Ectodermal cell (in vitro differentiated cells): ENCODE measurements at regions not wholly inside any gene's neighbourhood (a gene's known extent, or its start where the extent isn't known, plus 50 kb on each side); places are given as distances from the start of the nearest gene placed in this dataset.

Experiments used
- H3K27ac ChIP-seq: 2 replicates; pipeline ENCODE4 v1.7.0; 2013; ENCODE audit warnings: mild to moderate bottlenecking, low read depth, low read length; ENCODE audit not compliant: insufficient read depth, poor library complexity, severe bottlenecking
- H3K27me3 ChIP-seq: 2 replicates; pipeline ENCODE4 v1.7.0; 2013; ENCODE audit warnings: mild to moderate bottlenecking, low read length; ENCODE audit not compliant: insufficient read depth, control insufficient read depth, poor library complexity, severe bottlenecking
- H3K36me3 ChIP-seq: one replicate; pipeline ENCODE4 v1.7.0; 2013; ENCODE audit warnings: low read length; ENCODE audit not compliant: control insufficient read depth, insufficient read depth
- H3K4me1 ChIP-seq: one replicate; pipeline ENCODE4 v1.7.0; 2013; ENCODE audit warnings: low read length; ENCODE audit not compliant: control insufficient read depth, insufficient read depth
- H3K4me3 ChIP-seq: 2 replicates; pipeline ENCODE4 v1.7.0; 2013; ENCODE audit warnings: low read depth, low read length, control low read depth; ENCODE audit not compliant: insufficient read depth
- H3K9me3 ChIP-seq: 2 replicates; pipeline ENCODE4 v1.7.0; 2013; ENCODE audit warnings: mild to moderate bottlenecking, low read length, moderate library complexity; ENCODE audit not compliant: control insufficient read depth
- WGBS, 2 experiments: methylation state at CpG; one replicate each; pipeline ENCODE4 v1.1.7; 2013; ENCODE audit warnings: missing lambda C conversion rate in 2 of 2; 5-methylcytosine and 5-hydroxymethylcytosine counted together

DNA sequence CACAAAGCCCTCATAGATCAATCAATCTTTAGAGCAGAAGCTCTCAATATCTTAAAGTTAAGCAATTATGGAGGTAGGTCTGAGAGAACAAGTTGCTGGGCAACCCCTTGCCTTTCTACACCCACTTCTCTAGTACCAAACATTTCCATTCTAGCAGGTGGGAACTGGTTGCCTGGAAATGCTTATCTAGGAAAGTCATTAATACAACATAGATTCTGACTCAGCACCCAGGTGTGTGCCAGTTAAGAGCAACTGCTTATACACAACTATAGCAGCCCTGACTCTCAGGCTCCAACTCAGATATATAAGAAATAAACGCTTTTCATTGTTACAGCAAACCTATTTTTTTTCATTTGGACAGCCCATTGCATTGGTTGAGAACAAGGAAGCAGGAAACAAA lies 237.7 kb downstream of the IRS1 start:
- H3K27ac ChIP-seq = no peak overlapping the region
- 88 to 93% methylated on average over 1 of the region's 1 CpG for WGBS, 2 experiments
- H3K9me3 ChIP-seq = no peaks in the 10 kb centered on the region
- no peak overlapping the region for H3K4me3 ChIP-seq
- no peaks in the 10 kb centered on the region for H3K4me1 ChIP-seq
- no peaks in the 10 kb centered on the region for H3K27me3 ChIP-seq
- no peaks in the 10 kb centered on the region for H3K36me3 ChIP-seq

DNA sequence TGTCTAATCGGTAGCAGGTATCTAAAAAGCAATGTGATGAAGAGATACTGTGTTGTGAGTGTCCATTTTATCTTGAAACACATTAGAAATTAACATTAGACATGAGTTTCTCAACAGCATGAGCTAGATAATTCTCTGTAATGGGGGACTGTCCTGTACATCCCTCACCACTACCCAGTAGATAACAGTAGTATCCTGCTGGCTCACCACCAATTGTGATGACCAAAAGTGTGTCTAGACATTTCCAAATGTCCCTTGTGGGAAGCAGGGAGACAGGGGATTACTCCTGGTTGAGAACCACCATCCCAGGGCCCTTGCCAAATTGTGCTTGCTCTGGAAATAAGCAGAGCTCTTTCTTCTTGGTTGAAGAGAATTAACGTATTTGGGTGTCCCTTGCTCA lies 239.3 kb downstream of the IRS1 start:
- H3K27me3 ChIP-seq = no peaks in the 10 kb centered on the region
- WGBS, 2 experiments = 93% methylated on average over 2 of the region's 2 CpGs
- H3K9me3 ChIP-seq = no peaks in the 10 kb centered on the region
- H3K27ac ChIP-seq = no peak overlapping the region
- no peaks in the 10 kb centered on the region for H3K4me1 ChIP-seq
- H3K4me3 ChIP-seq = no peak overlapping the region
- no peaks in the 10 kb centered on the region for H3K36me3 ChIP-seq

DNA sequence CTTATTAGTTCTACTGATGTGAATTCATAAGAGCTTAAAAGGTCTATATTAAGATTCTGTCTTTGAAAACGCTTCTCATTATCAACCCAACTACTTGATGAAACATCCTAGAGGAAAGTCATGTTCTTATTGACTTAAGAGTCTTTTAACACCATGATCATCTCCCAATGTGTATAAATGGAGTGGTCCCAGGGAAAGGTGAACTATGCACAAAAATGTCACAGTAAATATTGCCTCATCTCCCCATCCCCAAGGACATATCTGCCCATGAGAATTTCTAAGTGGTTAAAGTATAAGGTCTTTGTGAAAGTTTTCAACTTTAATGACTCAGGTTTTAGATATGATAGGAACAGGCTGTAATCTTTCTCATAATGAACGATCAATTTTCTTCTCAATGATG lies 240.1 kb downstream of the IRS1 start:
- H3K36me3 ChIP-seq = no peaks in the 10 kb centered on the region
- H3K4me3 ChIP-seq = no peak overlapping the region
- no peaks in the 10 kb centered on the region for H3K27me3 ChIP-seq
- WGBS, 2 experiments = 90 to 100% methylated on average over 1 to 2 of the region's 2 CpGs
- no peaks in the 10 kb centered on the region for H3K4me1 ChIP-seq
- H3K27ac ChIP-seq = no peak overlapping the region
- no peaks in the 10 kb centered on the region for H3K9me3 ChIP-seq

DNA sequence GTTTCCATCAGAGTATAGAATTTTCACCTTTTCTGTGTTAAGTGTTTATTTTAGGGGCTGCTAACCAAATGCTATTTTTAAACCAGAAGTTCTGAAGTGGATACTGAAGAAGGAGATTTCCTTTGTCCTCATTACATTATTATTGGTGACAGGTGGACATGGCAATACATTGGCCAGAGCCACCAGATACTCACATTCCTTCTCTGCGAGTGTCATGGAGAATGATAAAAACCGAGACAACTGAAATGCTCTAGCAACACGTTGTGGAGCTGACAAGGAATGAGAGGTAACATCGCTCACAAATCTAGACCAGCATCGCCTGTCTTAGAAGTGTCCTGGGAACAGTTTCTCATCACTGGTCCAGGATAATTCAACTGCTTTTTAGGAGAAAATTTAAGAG lies 241.2 kb downstream of the IRS1 start:
- H3K4me1 ChIP-seq = no peaks in the 10 kb centered on the region
- WGBS, 2 experiments = 87 to 94% methylated on average over 5 of the region's 5 CpGs
- no peaks in the 10 kb centered on the region for H3K36me3 ChIP-seq
- H3K27ac ChIP-seq = no peak overlapping the region
- no peaks in the 10 kb centered on the region for H3K9me3 ChIP-seq
- no peak overlapping the region for H3K4me3 ChIP-seq
- H3K27me3 ChIP-seq = no peaks in the 10 kb centered on the region

GRCh38 chr2:226556050-226556449 lies 243.6 kb downstream of the IRS1 start:
- H3K36me3 ChIP-seq = no peaks in the 10 kb centered on the region
- no peak overlapping the region for H3K27ac ChIP-seq
- H3K27me3 ChIP-seq = no peaks in the 10 kb centered on the region
- no peaks in the 10 kb centered on the region for H3K9me3 ChIP-seq
- no peak overlapping the region for H3K4me3 ChIP-seq
- WGBS, 2 experiments = 90 to 100% methylated on average over 4 of the region's 4 CpGs
- H3K4me1 ChIP-seq = no peaks in the 10 kb centered on the region

GRCh38 chr2:226554701-226555100 lies 244.9 kb downstream of the IRS1 start:
- no peak overlapping the region for H3K27ac ChIP-seq
- no peak overlapping the region for H3K4me3 ChIP-seq
- H3K4me1 ChIP-seq = no peaks in the 10 kb centered on the region
- 100% methylated on average over 1 of the region's 1 CpG for WGBS, 2 experiments
- H3K27me3 ChIP-seq = no peaks in the 10 kb centered on the region
- H3K36me3 ChIP-seq = no peaks in the 10 kb centered on the region
- no peaks in the 10 kb centered on the region for H3K9me3 ChIP-seq

DNA sequence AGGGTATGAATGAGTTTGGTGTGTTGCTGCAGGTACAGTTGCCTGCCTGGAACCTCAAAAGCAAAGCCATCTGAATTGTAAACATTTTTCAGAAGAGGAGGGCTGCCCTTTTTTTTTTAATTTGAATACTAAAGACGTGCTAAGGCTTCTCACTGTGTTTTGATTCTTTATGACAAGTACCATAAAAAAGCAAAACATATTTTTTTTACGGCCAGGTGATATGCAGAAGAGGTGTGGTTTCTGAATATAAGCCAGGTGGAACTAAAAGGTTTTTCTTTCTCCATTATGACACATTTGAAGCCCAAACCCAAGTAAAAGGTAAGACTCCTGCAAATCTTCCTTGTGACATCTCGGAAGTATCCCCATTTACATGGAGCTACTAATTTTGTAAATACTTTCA lies 246.3 kb downstream of the IRS1 start:
- no peak overlapping the region for H3K4me3 ChIP-seq
- 89 to 92% methylated on average over 1 to 3 of the region's 3 CpGs for WGBS, 2 experiments
- H3K4me1 ChIP-seq = no peaks in the 10 kb centered on the region

GRCh38 chr2:226552571-226553285 lies 246.9 kb downstream of the IRS1 start:
- 85 to 91% methylated on average over 5 of the region's 5 CpGs for WGBS, 2 experiments
- no peak overlapping the region for H3K4me3 ChIP-seq
- no peaks in the 10 kb centered on the region for H3K4me1 ChIP-seq

More for the DNA sequence above, 246.3 kb downstream of the IRS1 start:
- Histone ChIP-seq H3K27me3 (no peaks in the 10 kb centered on the region), H3K27ac (no peak overlapping the region), H3K36me3 (no peaks in the 10 kb centered on the region), H3K9me3 (no peaks in the 10 kb centered on the region)

GRCh38 chr2:226551522-226552250 lies 247.9 kb downstream of the IRS1 start:
- Histone ChIP-seq H3K27me3 (no peaks in the 10 kb centered on the region), H3K4me1 (no peaks in the 10 kb centered on the region), H3K4me3 (no peak overlapping the region), H3K27ac (no peak overlapping the region), H3K9me3 (no peaks in the 10 kb centered on the region), H3K36me3 (no peaks in the 10 kb centered on the region)
- 87 to 96% methylated on average over 3 of the region's 3 CpGs for WGBS, 2 experiments

More at GRCh38 chr2:226552571-226553285, 246.9 kb downstream of the IRS1 start:
- Histone ChIP-seq H3K27ac (no peak overlapping the region), H3K27me3 (no peaks in the 10 kb centered on the region), H3K36me3 (no peaks in the 10 kb centered on the region), H3K9me3 (no peaks in the 10 kb centered on the region)

- H3K4me3 ChIP-seq = no peak overlapping the region
- no peaks in the 10 kb centered on the region for H3K4me1 ChIP-seq
- 94 to 97% methylated on average over 7 of the region's 7 CpGs for WGBS, 2 experiments
Measured at GRCh38 chr2:226550801-226551200, 248.8 kb downstream of the IRS1 start.

More at GRCh38 chr2:226550801-226551200, 248.8 kb downstream of the IRS1 start:
- no peaks in the 10 kb centered on the region for H3K36me3 ChIP-seq
- H3K27ac ChIP-seq = no peak overlapping the region
- H3K9me3 ChIP-seq = no peaks in the 10 kb centered on the region
- H3K27me3 ChIP-seq = no peaks in the 10 kb centered on the region
